ENCODE measurements at regions not wholly inside any gene's neighbourhood (a gene's known extent, or its start where the extent isn't known, plus 50 kb on each side); places are given as distances from the start of the nearest gene placed in this dataset.

- TF ChIP-seq CTCF (IDR thresholded peaks at IDR 0.05; ENCODE audit: extremely low read depth in 1 of 2, insufficient read depth in 1 of 2, low read depth in 1 of 2, low read length in 2 of 2) (no peak), POLR2AphosphoS5 (IDR thresholded peaks at IDR 0.05; ENCODE audit: insufficient read depth, low read depth, low read length) (no peak), POLR2A (IDR thresholded peaks at IDR 0.05; ENCODE audit: low read depth, low read length) (no peak), MAX (IDR thresholded peaks at IDR 0.05; ENCODE audit: insufficient read depth, insufficient read length) (no peak), EZH2 (IDR thresholded peaks at IDR 0.05; ENCODE audit: borderline replicate concordance, low read depth, low read length, severe bottlenecking) (no peak), MYC (IDR thresholded peaks at IDR 0.05; ENCODE audit: low read depth, low read length) (no peak), FOS (IDR thresholded peaks at IDR 0.05; ENCODE audit: borderline replicate concordance, insufficient read depth, low read length) (no peak)
Observed at GRCh38 chr2:44056947-44057346, 61.2 kb upstream of the LRPPRC start.
